Cardiac muscle cell (in vitro differentiated cells and primary cell): ENCODE measurements at regions not wholly inside any gene's neighbourhood (a gene's known extent, or its start where the extent isn't known, plus 50 kb on each side); places are given as distances from the start of the nearest gene placed in this dataset.
"Not testable (repeated sequence)": the region's sequence is repeated elsewhere in the genome, so short reads cannot be mapped to it uniquely, and the experiment has no call there.

ENCODE experiments used
- DNase-seq, 2 donors: peaks; one replicate each; pipeline versions ENCODE4 v3.0.0 to v3.0.0-alpha.2; 2010 to 2017; ENCODE audit warnings: low read depth in 1 of 2, low spot score in 1 of 2
- H3K27ac ChIP-seq: fragments of 200-600 bp; sonication (generic); 2 replicates; pipeline ENCODE4 v1.5.1; 2016
- H3K27me3 ChIP-seq: fragments of 200-600 bp; sonication (generic); 2 replicates; pipeline ENCODE4 v1.6.0; 2016; ENCODE audit warnings: control low read depth
- H3K36me3 ChIP-seq: fragments of 200-600 bp; sonication (generic); 2 replicates; pipeline ENCODE4 v1.5.1; 2016; ENCODE audit warnings: control low read depth
- H3K4me1 ChIP-seq: fragments of 200-600 bp; sonication (generic); 2 replicates; pipeline ENCODE4 v1.8.1; 2017; ENCODE audit warnings: low read depth, mild to moderate bottlenecking, mixed run types
- H3K4me3 ChIP-seq: fragments of 200-600 bp; sonication (generic); 2 replicates; pipeline ENCODE4 v1.5.1; 2016; ENCODE audit warnings: mild to moderate bottlenecking
- H3K9me3 ChIP-seq: fragments of 200-600 bp; sonication (generic); 2 replicates; pipeline ENCODE4 v1.5.1; 2017; ENCODE audit warnings: low read depth, mild to moderate bottlenecking, control low read depth
- TF ChIP-seq, protein P1 (sequence below): IDR thresholded peaks from 2 replicates; pipeline ENCODE4 v1.5.1; 2012; ENCODE audit warnings: low read depth, mild to moderate bottlenecking, low read length

DNA sequence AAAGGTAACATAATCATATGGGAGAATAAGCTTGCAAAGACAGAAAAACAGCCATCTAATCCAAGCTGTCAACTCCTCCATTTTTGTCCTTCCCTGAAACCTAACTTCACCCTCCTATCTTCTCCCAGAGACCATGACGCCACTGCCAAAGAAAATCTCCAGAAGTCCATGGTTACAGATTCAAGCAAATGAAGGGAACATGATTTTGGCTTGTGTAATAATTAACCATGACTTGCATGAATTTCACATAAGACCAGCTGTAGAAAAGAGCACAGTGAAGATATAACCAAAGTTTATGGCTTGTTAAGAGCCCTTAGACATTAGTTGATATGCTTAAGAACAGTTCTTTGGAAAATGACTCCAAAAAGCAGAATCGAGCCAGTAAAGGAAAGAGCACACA is 342.1 kb upstream of the NRSN1 start:
- Histone ChIP-seq H3K36me3 (no peaks in the 10 kb centered on the region), H3K4me3 (no peak overlapping the region), H3K27ac (no peak overlapping the region), H3K4me1 (peaks cover 12% of the 10 kb centered on the region), H3K27me3 (no peaks in the 10 kb centered on the region), H3K9me3 (no peaks in the 10 kb centered on the region)
- TF ChIP-seq, protein P1, sequence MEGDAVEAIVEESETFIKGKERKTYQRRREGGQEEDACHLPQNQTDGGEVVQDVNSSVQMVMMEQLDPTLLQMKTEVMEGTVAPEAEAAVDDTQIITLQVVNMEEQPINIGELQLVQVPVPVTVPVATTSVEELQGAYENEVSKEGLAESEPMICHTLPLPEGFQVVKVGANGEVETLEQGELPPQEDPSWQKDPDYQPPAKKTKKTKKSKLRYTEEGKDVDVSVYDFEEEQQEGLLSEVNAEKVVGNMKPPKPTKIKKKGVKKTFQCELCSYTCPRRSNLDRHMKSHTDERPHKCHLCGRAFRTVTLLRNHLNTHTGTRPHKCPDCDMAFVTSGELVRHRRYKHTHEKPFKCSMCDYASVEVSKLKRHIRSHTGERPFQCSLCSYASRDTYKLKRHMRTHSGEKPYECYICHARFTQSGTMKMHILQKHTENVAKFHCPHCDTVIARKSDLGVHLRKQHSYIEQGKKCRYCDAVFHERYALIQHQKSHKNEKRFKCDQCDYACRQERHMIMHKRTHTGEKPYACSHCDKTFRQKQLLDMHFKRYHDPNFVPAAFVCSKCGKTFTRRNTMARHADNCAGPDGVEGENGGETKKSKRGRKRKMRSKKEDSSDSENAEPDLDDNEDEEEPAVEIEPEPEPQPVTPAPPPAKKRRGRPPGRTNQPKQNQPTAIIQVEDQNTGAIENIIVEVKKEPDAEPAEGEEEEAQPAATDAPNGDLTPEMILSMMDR: no peak
- peak in 1 of 2 donors; percentile 0 for DNase-seq

DNA sequence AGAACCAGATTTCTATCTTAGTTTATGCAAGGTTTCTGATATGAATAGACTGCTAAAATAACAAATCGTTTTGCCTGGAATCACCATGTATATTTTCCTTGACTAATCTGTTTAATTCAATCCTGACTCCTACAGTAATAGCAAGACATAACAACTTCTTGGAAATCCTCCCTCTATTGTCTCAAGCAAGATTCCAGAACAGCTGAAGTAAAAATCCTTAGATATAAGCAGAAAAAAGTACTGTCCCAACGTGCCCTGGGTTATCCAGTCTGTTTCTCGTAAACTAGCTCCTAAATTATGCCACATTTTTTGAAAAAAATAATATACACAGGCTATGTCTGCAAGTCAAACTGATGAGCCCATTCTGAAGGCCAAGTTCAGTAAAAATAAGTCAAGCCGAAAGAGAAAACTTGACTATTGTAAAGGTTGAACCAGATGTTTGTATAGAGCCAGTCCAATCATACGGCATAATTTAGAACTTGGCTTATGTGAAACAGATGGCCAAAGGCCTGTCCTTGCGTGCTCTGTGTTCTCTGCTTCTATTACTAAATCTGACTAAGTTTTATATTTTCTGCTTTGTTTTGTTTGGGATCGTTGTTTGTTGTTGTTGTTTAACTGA is 341.6 kb upstream of the NRSN1 start:
- TF ChIP-seq, protein P1: no peak
- Histone ChIP-seq H3K27me3 (no peaks in the 10 kb centered on the region), H3K4me3 (no peak overlapping the region), H3K27ac (no peak overlapping the region), H3K36me3 (no peaks in the 10 kb centered on the region), H3K4me1 (peaks cover 12% of the 10 kb centered on the region), H3K9me3 (no peaks in the 10 kb centered on the region)
- no peak for DNase-seq

DNA sequence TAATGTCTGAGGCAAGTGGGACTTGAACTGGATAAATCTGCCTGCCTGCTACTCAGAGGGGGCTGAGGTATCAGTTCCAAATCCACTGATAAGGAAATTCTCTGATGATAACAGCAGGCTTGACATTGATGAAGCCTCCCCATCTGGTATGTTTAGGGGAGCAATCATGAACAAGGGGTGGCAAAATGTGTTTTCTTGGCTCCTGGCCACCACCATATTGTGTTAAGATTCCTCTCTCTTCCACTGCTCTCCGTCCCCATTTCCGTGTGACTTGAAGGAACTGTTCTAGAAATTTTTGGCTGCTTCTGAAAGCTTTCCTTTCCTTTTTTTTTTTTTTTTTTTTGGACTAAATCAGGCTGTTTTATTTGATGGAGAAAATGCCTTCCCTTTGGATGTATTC is 335.3 kb upstream of the NRSN1 start:
- no peak overlapping the region for H3K4me3 ChIP-seq
- H3K9me3 ChIP-seq: no peaks in the 10 kb centered on the region
- H3K27ac ChIP-seq: no peak overlapping the region
- peaks cover 4% of the 10 kb centered on the region for H3K4me1 ChIP-seq
- no peaks in the 10 kb centered on the region for H3K36me3 ChIP-seq
- TF ChIP-seq, protein P1: no peak
- DNase-seq: no peak
- no peaks in the 10 kb centered on the region for H3K27me3 ChIP-seq

DNA sequence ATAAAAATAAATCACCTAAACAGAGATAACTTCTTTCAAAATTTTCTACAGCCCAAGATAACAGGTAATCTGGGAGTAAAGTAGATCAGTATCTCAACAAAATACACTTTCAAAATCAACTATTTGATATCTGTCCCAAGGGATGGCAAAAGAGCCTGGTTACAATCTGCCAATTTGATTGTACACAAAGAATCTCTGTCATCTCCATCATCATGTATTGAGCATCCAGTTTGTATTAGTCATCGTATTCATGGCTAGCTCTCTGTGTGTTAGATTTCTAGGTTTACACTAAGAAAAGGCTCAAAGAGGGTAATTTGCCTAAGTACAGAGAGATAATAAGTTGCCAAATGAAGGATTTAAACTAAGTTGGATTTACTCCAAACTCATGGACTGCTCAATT is 329.0 kb upstream of the NRSN1 start:
- DNase-seq: no peak
- H3K27ac ChIP-seq: no peak overlapping the region
- TF ChIP-seq, protein P1: no peak

DNA sequence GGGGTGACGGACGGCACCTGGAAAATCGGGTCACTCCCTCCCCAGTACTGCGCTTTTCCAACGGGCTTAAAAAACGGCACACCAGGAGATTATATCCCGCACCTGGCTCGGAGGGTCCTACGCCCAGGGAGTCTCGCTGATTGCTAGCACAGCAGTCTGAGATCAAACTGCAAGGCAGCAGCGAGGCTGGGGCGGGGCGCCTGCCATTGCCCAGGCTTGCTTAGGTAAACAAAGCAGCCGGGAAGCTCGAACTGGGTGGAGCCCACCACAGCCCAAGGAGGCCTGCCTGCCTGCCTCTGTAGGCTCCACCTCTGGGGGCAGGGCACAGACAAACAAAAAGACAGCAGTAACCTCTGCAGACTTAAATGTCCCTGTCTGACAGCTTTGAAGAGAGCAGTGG is 321.7 kb upstream of the NRSN1 start:
- H3K27me3 ChIP-seq, H3K4me1 ChIP-seq, DNase-seq, H3K36me3 ChIP-seq, H3K9me3 ChIP-seq, H3K4me3 ChIP-seq, H3K27ac ChIP-seq: not testable (repeated sequence)

More for the DNA sequence above, 329.0 kb upstream of the NRSN1 start:
- Histone ChIP-seq H3K36me3 (no peaks in the 10 kb centered on the region), H3K9me3 (no peaks in the 10 kb centered on the region), H3K4me3 (no peak overlapping the region), H3K4me1 (no peaks in the 10 kb centered on the region), H3K27me3 (no peaks in the 10 kb centered on the region)

DNA sequence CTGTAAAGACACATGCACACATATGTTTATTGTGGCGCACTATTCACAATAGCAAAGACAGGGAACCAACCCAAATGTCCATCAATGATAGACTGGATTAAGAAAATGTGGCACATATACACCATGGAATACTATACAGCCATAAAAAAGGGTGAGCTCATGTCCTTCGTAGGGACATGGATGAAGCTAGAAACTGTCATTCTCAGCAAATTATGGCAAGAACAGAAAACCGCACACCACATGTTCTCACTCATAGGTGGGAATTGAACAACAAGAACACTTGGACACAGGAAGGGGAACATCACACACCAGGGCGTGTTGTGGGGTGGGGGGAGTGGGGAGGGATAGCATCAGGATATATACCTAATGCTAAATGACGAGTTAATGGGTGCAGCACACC is 304.9 kb upstream of the NRSN1 start:
- H3K9me3 ChIP-seq, H3K27ac ChIP-seq, DNase-seq, H3K36me3 ChIP-seq, H3K4me3 ChIP-seq, H3K27me3 ChIP-seq: not testable (repeated sequence)
- H3K4me1 ChIP-seq: peaks cover 13% of the 10 kb centered on the region

DNA sequence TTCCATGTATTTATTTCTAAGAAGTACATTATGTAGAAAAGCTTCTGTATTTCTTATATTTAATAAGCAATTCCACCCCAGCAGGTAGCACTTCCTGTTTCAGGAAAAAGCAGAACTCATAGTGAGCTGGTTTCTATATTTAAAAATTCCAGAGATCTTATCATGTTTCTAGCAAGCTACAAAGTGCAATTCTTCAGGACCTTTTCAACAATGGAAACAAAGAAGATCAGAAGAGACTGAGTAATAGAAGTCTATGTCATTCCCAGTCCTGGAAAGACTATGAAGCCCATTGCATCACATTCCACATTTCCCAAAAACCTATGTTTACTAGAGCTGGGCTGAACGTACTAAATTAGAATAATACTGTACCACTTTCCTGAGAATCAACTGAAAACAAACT is 302.6 kb upstream of the NRSN1 start:
- Histone ChIP-seq H3K4me3 (no peak overlapping the region), H3K36me3 (no peaks in the 10 kb centered on the region), H3K9me3 (no peaks in the 10 kb centered on the region), H3K4me1 (peaks cover 13% of the 10 kb centered on the region), H3K27ac (peak overlapping the region; percentile 30), H3K27me3 (no peaks in the 10 kb centered on the region)
- TF ChIP-seq, protein P1: no peak
- DNase-seq: peak in 1 of 2 donors; percentile 5
